ENCODE measurements at regions not wholly inside any gene's neighbourhood (a gene's known extent, or its start where the extent isn't known, plus 50 kb on each side); places are given as distances from the start of the nearest gene placed in this dataset.

DNA sequence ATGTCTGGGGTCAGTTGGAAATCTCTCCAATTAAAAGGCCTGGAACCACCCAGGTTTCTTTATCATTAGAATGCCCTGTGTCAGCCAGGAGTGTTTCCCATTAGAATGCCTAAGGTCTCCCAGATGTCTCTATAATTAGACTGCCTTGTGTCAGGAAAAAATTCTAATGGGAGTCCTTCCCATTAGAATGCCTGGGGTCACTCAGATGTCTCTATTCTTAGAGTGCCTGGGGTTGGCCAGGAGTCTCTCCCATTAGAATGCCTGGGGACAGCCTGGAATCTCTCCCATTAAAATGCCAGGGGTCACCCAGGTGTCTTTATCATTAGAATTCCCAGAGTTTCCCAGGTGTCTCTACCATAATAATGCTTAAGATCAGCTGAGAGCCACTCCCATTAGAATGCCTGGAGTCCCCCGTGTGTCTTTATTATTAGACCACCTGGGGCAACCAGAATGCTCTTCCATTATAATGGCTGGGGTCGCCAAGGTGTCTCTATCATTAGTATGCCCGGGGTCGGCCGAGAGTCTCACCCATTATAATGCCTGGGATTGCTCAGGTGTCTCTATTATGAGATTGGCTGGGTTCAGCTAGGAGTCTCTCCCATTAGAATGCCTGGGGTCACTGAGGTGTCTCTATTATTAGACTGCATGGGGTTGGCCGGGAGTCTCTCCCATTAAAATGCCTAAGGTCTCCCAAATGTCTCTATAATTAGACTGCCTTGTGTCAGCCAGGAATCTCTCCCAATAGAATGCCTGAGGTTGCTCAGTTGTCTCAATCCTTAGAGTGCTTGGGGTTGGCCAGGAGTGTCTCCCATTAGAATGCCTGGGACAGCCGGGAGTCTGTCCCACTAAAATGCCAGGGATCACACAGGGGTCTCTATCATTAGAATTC lies 2254.6 kb downstream of the TP53TG3F start:
- TF ChIP-seq, protein P1, sequence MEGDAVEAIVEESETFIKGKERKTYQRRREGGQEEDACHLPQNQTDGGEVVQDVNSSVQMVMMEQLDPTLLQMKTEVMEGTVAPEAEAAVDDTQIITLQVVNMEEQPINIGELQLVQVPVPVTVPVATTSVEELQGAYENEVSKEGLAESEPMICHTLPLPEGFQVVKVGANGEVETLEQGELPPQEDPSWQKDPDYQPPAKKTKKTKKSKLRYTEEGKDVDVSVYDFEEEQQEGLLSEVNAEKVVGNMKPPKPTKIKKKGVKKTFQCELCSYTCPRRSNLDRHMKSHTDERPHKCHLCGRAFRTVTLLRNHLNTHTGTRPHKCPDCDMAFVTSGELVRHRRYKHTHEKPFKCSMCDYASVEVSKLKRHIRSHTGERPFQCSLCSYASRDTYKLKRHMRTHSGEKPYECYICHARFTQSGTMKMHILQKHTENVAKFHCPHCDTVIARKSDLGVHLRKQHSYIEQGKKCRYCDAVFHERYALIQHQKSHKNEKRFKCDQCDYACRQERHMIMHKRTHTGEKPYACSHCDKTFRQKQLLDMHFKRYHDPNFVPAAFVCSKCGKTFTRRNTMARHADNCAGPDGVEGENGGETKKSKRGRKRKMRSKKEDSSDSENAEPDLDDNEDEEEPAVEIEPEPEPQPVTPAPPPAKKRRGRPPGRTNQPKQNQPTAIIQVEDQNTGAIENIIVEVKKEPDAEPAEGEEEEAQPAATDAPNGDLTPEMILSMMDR (IDR thresholded peaks at IDR 0.05) = no peak
- no peak for TF ChIP-seq EZH2 (IDR thresholded peaks at IDR 0.05; ENCODE audit: borderline replicate concordance, insufficient read depth, low read depth, low read length, poor library complexity, severe bottlenecking)

Measured in B cell (primary cell).